ENCODE measurements at regions not wholly inside any gene's neighbourhood (a gene's known extent, or its start where the extent isn't known, plus 50 kb on each side); places are given as distances from the start of the nearest gene placed in this dataset.

- no peak for DNase-seq
These were observed 297.5 kb upstream of the RASGRP1 start for GRCh38 chr15:38862099-38862498.

- DNase-seq, result no peak
These were observed 298.8 kb upstream of the RASGRP1 start for GRCh38 chr15:38863381-38863780.

GRCh38 chr15:38864122-38864521, 299.5 kb upstream of the RASGRP1 start:
- no peak for DNase-seq

GRCh38 chr15:38864827-38865581, 300.4 kb upstream of the RASGRP1 start:
- no peak for DNase-seq

- DNase-seq, result no peak
These were observed 302.9 kb upstream of the RASGRP1 start for GRCh38 chr15:38867556-38867955.

GRCh38 chr15:38868326-38869114, 303.9 kb upstream of the RASGRP1 start:
- DNase-seq, result no peak

GRCh38 chr15:38871638-38872037, 307.0 kb upstream of the RASGRP1 start:
- DNase-seq, result no peak

- no peak for DNase-seq
These were observed 308.1 kb upstream of the RASGRP1 start for GRCh38 chr15:38872732-38873131.

- no peak for DNase-seq
These were observed 308.5 kb upstream of the RASGRP1 start for GRCh38 chr15:38873158-38873557.

- DNase-seq, result no peak
These were observed 309.9 kb upstream of the RASGRP1 start for GRCh38 chr15:38874464-38874863.

GRCh38 chr15:38876211-38876610, 311.6 kb upstream of the RASGRP1 start:
- DNase-seq, result no peak

GRCh38 chr15:38876621-38877020, 312.0 kb upstream of the RASGRP1 start:
- DNase-seq, result no peak

- no peak for DNase-seq
These were observed 312.9 kb upstream of the RASGRP1 start for GRCh38 chr15:38877471-38877870.

GRCh38 chr15:38878026-38878425, 313.4 kb upstream of the RASGRP1 start:
- no peak for DNase-seq

GRCh38 chr15:38878926-38879325, 314.3 kb upstream of the RASGRP1 start:
- no peak for DNase-seq

GRCh38 chr15:38879909-38880471, 315.4 kb upstream of the RASGRP1 start:
- no peak for DNase-seq

GRCh38 chr15:38882221-38882620, 317.6 kb upstream of the RASGRP1 start:
- no peak for DNase-seq

- peak in 1 of 5 donors; percentile 3 for DNase-seq
These were observed 319.4 kb upstream of the RASGRP1 start for GRCh38 chr15:38883987-38884386.

GRCh38 chr15:38885001-38885400, 320.4 kb upstream of the RASGRP1 start:
- DNase-seq, result no peak

GRCh38 chr15:38885471-38885952, 320.9 kb upstream of the RASGRP1 start:
- DNase-seq, result no peak

GRCh38 chr15:38886315-38887163, 321.9 kb upstream of the RASGRP1 start:
- no peak for DNase-seq

GRCh38 chr15:38888701-38889221, 324.1 kb upstream of the RASGRP1 start:
- DNase-seq, result no peak

All from T-helper 1 cell (primary cell).